GM21786 (cell line): ENCODE measurements at regions not wholly inside any gene's neighbourhood (a gene's known extent, or its start where the extent isn't known, plus 50 kb on each side); places are given as distances from the start of the nearest gene placed in this dataset.

Experiments used
- ATAC-seq: cut with Tn5 transposase; IDR thresholded peaks from one replicate; pipeline ENCODE4 v1.9.1; 2021; ENCODE audit not compliant: unreplicated experiment

DNA sequence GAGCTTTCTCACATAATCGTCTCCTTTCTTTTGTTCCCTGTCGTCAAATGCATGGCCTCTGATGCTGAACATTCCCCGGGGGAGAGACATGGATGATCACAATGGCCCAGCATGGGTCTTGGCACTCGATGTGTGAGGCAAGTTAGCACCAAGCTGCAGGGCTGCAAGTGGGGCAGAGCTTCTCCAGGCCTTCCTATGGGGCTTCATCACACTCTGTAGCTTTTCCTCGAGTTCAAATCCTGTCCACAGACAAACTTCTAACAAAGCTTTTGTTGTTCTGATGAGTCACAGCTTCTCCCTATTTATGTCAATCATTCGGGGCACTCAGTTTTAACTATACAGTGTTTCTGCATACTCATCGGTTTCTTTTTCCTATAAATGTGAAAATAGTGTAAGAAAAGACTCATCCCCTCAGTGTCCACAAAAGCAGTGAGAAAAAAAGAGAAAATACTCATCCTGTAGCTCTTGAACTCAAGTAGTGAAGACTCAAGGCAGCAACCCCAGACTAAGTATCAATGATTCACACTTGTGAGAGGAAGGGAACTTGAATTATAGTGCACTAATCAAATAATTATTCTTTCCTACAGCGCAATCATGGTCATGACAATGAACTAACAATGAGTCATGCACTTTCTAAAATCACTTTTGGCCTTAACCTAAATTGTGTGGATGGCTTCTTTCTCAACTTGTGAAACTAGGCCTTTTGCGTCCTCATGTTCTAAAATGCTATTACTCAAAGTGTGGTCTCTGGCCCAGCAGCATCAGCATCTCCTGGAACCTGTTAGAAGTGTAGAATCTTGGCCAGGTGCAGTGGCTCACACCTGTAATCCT lies 68.4 kb upstream of the NOX3 start:
- ATAC-seq: no peak

DNA sequence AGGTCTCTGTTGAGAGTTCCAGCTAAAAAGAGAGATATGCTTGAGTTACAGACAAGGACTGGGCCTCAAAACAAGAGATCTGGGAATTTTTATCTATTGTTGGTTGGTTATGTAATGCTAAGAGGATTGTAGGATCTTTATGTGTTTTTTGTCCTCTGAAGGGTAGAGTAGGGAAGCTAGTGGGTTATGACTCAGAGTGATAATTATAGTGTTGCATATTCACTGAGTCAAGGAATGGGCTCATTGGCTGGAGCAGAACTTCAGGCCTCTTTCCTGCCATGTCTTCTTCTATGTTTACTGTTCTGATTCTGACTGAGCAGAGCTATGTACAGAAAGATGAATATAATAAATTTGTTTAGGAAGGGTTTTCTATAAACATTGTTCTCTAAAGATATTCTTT lies 66.1 kb upstream of the NOX3 start:
- no peak for ATAC-seq

DNA sequence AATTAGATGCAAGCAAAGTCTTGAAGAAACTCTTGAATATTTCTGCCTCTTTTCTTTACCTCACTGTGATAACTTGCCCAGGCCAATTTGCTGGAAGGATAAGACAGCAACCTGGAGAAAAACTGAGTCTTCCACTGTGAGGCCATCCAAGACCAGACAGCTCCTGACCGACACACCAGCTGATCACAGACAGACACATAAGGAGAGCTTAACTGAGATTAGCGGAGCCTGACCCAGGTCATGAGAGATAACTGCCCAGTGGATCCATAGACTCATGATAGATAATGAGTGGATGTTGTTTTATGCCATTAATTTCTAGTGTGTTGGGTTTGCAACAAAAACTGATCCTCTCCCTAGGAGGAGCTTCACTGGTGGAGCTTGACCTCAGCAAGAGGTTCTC lies 64.4 kb upstream of the NOX3 start:
- no peak for ATAC-seq

DNA sequence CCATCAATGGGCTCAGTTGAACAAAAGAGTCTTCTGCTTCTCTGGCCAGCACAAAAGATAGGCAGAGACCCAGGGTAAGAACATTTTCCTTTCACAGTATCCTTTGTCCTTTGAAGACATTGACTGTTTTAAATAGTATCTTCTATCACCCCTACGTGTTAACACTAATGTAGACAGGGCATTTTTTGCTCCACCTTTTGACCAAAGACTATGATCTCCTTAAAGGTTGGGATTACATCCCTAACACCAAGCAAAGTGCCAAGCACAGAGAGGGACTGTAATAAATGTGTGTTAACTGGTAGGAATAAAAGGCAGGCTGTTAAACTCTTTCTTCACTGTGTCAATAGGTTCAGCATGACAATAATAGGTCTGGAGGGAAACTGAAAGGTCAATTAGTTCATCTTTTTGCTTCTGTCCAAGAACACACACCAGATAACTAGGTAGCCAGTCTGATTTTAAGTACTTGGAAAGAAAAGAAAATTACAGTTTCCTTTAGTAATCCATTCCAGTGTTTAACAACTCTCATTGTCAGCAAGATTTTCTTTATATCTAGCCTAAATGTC lies 63.6 kb upstream of the NOX3 start:
- ATAC-seq: no peak

DNA sequence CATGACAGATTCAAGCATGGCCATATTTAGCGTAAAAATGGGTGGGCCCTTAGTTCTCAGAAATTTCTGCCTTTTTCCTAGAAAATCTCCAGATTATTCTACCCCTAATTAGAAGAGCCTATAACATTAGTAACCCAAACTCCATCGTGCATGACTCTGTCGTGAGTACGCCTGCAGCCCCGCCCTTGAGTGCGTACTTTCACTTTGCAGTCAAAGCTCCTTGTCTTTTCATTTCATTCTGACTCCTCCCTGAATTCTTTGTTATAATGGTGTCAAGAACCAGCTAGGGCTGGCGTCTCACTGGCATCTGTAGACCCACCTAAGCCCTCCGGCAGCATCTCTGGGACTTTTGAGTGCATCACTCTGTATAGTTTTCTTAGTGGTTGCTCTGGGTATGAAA lies 61.7 kb upstream of the NOX3 start:
- ATAC-seq: no peak

DNA sequence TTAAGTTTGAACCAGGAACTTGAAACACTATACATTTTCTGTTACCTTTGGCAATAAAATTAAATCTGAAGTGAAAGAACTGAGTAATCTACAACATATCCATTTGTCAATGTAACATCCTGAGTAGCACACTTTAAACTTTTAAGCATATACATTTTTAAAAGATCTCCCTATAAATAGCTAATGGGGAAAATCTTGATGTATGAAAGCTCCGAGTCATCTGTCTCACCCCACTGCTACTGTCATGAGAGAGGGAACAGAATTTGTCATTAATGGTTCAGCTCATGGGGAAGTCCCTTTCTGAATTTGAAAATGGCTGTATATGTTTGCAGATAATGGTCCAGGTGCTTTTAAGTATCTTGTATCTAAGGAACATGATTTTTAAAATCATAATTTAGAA lies 55.2 kb upstream of the NOX3 start:
- ATAC-seq: peak; percentile 76

DNA sequence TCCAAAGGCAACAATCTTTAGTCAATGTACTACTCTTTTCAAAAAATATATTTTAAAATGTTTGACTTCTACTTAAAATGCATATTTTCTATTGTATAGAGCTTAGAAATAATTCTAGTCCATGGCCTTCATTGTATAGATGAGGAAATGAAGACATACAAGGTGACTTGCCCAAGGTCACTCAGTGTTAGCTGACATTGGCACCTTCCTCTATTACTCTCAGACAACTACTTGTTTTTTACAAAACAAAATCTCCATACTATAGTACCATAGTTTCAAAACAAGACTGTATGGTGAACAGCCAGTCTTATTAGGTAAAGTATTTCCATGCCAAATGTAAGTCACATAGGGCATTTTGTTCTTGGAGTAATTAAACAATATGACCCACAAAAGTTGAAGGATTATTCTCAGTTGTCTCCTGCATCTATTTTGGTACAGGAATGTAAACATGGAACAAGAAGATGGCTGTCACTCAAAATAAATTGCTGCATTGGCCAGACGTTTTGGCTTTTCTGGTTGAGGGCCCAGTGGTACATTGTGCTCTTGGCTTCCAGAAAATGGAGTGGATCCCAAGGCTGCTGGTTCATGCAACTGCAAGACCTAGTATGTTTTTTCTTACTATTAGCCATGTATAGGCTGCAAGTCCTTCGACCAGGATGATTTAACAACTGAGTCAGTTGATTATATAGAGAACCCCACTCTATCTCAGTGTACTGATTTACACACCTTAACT lies 54.3 kb upstream of the NOX3 start:
- no peak for ATAC-seq

DNA sequence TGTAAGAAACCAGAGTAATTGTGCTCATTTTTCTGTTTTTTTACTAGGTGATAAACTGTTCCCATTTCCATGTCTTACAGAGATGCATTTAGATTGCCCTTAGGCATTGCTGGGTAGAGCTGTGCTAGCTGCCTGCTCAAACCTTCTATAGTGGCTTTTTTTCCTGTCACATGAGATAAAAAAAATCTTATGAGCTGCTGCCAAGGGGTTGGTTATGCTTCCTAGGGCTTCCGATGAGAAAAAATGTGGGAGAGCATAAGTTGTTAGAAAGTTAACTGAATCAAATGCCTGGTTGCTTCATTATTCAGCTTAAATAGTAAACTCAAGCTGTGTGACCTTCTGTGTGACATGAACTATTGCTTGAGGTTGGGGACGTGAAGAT lies 50.0 kb upstream of the NOX3 start:
- no peak for ATAC-seq
